Psoas muscle (tissue), 7 donors: ENCODE measurements at regions not wholly inside any gene's neighbourhood (a gene's known extent, or its start where the extent isn't known, plus 50 kb on each side); places are given as distances from the start of the nearest gene placed in this dataset.

ENCODE experiments used
- ATAC-seq, 4 donors: fragments of 200-7000 bp; cut with Tn5 transposase; one replicate each; pipeline ENCODE4 v1.9.1; 2020; ENCODE audit warnings: moderate library complexity in 3 of 4, mild to moderate bottlenecking in 2 of 4
- DNase-seq, 2 donors: peaks; one replicate each; pipeline ENCODE4 v3.0.0-alpha.2; 2020
- H3K27ac ChIP-seq: fragments of 200-600 bp; one replicate; pipeline ENCODE4 v1.8.0; 2022
- H3K27me3 ChIP-seq, 3 donors: fragments of 200-600 bp in 1 of 3; one replicate each; pipeline versions ENCODE4 v1.6.1 to v1.8.0; 2013 to 2022; ENCODE audit warnings: low read length in 2 of 3, mild to moderate bottlenecking in 2 of 3, moderate library complexity in 1 of 3; ENCODE audit not compliant: insufficient read depth in 3 of 3
- H3K36me3 ChIP-seq, 2 donors: fragments of 200-600 bp in 1 of 2; one replicate each; pipeline versions ENCODE4 v1.6.1 to v1.8.0; 2013 to 2022; ENCODE audit warnings: low read depth in 1 of 2, mild to moderate bottlenecking in 1 of 2, moderate library complexity in 1 of 2; ENCODE audit not compliant: insufficient read depth in 1 of 2
- H3K4me1 ChIP-seq: fragments of 200-600 bp; one replicate; pipeline ENCODE4 v1.8.0; 2022
- H3K4me3 ChIP-seq: fragments of 200-600 bp; one replicate; pipeline ENCODE4 v1.8.0; 2022; ENCODE audit warnings: mild to moderate bottlenecking
- H3K9me3 ChIP-seq: fragments of 200-600 bp; one replicate; pipeline ENCODE4 v1.8.0; 2022
- CTCF ChIP-seq: fragments of 200-600 bp; IDR thresholded peaks from one replicate; pipeline ENCODE4 v1.8.0; 2022; ENCODE audit warnings: antibody characterized with exemption
- WGBS, 3 donors: extraction: QIAGEN DNeasy Blood & Tissue Kit; methylation state at CpG; one replicate each; pipeline versions ENCODE4 v1.1.6 to v1.1.7; 2013; 5-methylcytosine and 5-hydroxymethylcytosine counted together
- intact Hi-C, 2 donors: fragments of 100-400 bp; cut with DNase I; formaldehyde crosslinking; loops; one replicate each; pipeline versions ENCODE4 v1.11.0 to v1.14.2; 2022
- donor health status: healthy with polysubstance abuse.
- donor health status: DM: no; HTN: no; CAD: no; lungs with moderate emphysema.
- donor health status: Bipolar disorder and iron deficiency.
- donor health status: healthy.
- donor health status: DM: yes; HTN: yes; CAD: no.
- donor health status: DM: no; HTN: no; CAD: no.
- donor health status: DM: yes; HTN: yes; CAD: no.

GRCh38 chrX:4322916-4323315 is 609.5 kb upstream of the PRKX start:
- intact Hi-C loops: no loop called here
- no peak for TF ChIP-seq CTCF
- 83 to 91% (median 89%) methylated on average over 5 of the region's 5 CpGs for WGBS, 3 donors
- DNase-seq: no peak
- no peaks in the 10 kb centered on the region for H3K27me3 ChIP-seq
- H3K4me3 ChIP-seq: no peak overlapping the region
- H3K4me1 ChIP-seq: no peaks in the 10 kb centered on the region
- no peak for ATAC-seq
- no peaks in the 10 kb centered on the region for H3K9me3 ChIP-seq
- no peak overlapping the region for H3K27ac ChIP-seq
- H3K36me3 ChIP-seq: no peaks in the 10 kb centered on the region

- H3K27ac ChIP-seq: no peak overlapping the region
- no peaks in the 10 kb centered on the region for H3K36me3 ChIP-seq
- ATAC-seq (no peak), DNase-seq (no peak)
- no peak for TF ChIP-seq CTCF
- no peak overlapping the region for H3K4me3 ChIP-seq
- intact Hi-C loops: no loop called here
- no peaks in the 10 kb centered on the region for H3K9me3 ChIP-seq
- 46 to 50% (median 46%) methylated on average over 9 of the region's 9 CpGs for WGBS, 3 donors
- H3K4me1 ChIP-seq: no peaks in the 10 kb centered on the region
- no peaks in the 10 kb centered on the region for H3K27me3 ChIP-seq
These were observed 607.0 kb upstream of the PRKX start for GRCh38 chrX:4320436-4320947.

GRCh38 chrX:4315891-4316290 is 602.4 kb upstream of the PRKX start:
- DNase-seq: no peak
- 88 to 94% (median 92%) methylated on average over 2 of the region's 2 CpGs for WGBS, 3 donors

GRCh38 chrX:4314586-4314985 is 601.1 kb upstream of the PRKX start:
- DNase-seq (no peak), ATAC-seq (no peak)
- intact Hi-C loops: no loop called here
- Histone ChIP-seq H3K4me1 (no peaks in the 10 kb centered on the region), H3K27ac (no peak overlapping the region), H3K36me3 (no peaks in the 10 kb centered on the region), H3K9me3 (no peaks in the 10 kb centered on the region), H3K27me3 (no peaks in the 10 kb centered on the region), H3K4me3 (no peak overlapping the region)
- 83 to 87% (median 86%) methylated on average over 1 of the region's 1 CpG for WGBS, 3 donors
- no peak for TF ChIP-seq CTCF

More at GRCh38 chrX:4315891-4316290, 602.4 kb upstream of the PRKX start:
- Histone ChIP-seq H3K4me1 (no peaks in the 10 kb centered on the region), H3K4me3 (no peak overlapping the region), H3K36me3 (no peaks in the 10 kb centered on the region), H3K9me3 (no peaks in the 10 kb centered on the region), H3K27ac (no peak overlapping the region), H3K27me3 (no peaks in the 10 kb centered on the region)
- intact Hi-C loops: no loop called here
- ATAC-seq: no peak
- no peak for TF ChIP-seq CTCF

- DNase-seq (no peak), ATAC-seq (no peak)
- WGBS, 3 donors: 68 to 74% (median 74%) methylated on average over 4 of the region's 4 CpGs
- no peaks in the 10 kb centered on the region for H3K27me3 ChIP-seq
- intact Hi-C loops: no loop called here
- TF ChIP-seq CTCF: no peak
- no peaks in the 10 kb centered on the region for H3K36me3 ChIP-seq
- no peak overlapping the region for H3K27ac ChIP-seq
- no peaks in the 10 kb centered on the region for H3K9me3 ChIP-seq
- no peak overlapping the region for H3K4me3 ChIP-seq
- no peaks in the 10 kb centered on the region for H3K4me1 ChIP-seq
These were observed 563.7 kb upstream of the PRKX start for GRCh38 chrX:4277122-4277521.
